GM12878 (cell line): ENCODE measurements at regions not wholly inside any gene's neighbourhood (a gene's known extent, or its start where the extent isn't known, plus 50 kb on each side); places are given as distances from the start of the nearest gene placed in this dataset.

Experiments
- ATAC-seq: fragments of 200-7000 bp; cut with Tn5 transposase; 3 replicates; pipeline ENCODE4 v1.9.1; 2020; ENCODE audit warnings: mild to moderate bottlenecking, moderate library complexity
- BruUV-seq: library from RNA; stranded (reverse); fragments of 400-500 nt; replicated peaks from 2 replicates; lab custom pipeline; 2021; lab: Mats Ljungman, UMichigan
- CTCF ChIA-PET: fragments of 300-600 bp; sonication (Branson Sonifier 250); formaldehyde crosslinking; extraction: SDS; loops from one replicate; lab custom pipeline; 2021; ENCODE audit warnings: inconsistent platforms; lab: Yijun Ruan, JAX
- POLR2A ChIA-PET: fragments of 350-600 bp; formaldehyde crosslinking; extraction: SDS; loops from one replicate; lab custom pipeline; 2021; ENCODE audit warnings: inconsistent platforms; lab: Charles Lee
- RAD21 ChIA-PET: fragments of 300-600 bp; sonication (Branson Sonifier 250); formaldehyde crosslinking; loops from one replicate; lab custom pipeline; 2023; ENCODE audit warnings: antibody characterized with exemption; ENCODE audit not compliant: unreplicated experiment; lab: Charles Lee
- SMC1A ChIA-PET: fragments of 300-600 bp; sonication (Branson Sonifier 250); formaldehyde crosslinking; loops from one replicate; lab custom pipeline; 2023; ENCODE audit not compliant: unreplicated experiment, uncharacterized antibody; lab: Charles Lee
- DNase-seq: peaks from one replicate; pipeline ENCODE4 v3.0.0-alpha.2; 2011; ENCODE audit warnings: low read depth, low spot score
- FAIRE-seq: peaks from 3 replicates; lab custom pipeline; 2011; peaks lifted over from hg19 to GRCh38; lab: Jason Lieb, UNC
- H2AFZ ChIP-seq: 2 replicates; pipeline ENCODE4 v1.6.0; 2011; ENCODE audit warnings: low read depth, low read length, control low read depth; ENCODE audit not compliant: control insufficient read depth
- H3K27ac ChIP-seq: 2 replicates; pipeline ENCODE4 v1.5.1; 2011; ENCODE audit warnings: control low read depth; ENCODE audit not compliant: control insufficient read depth, insufficient read depth
- H3K27me3 ChIP-seq, 2 experiments: replicated peaks in 1 of 2; 2 replicates each; pipeline versions ENCODE4 v1.6.0 to v1.6.1; 2011; ENCODE audit warnings: low read length in 1 of 2; ENCODE audit not compliant: control insufficient read depth in 2 of 2, insufficient read depth in 2 of 2
- H3K36me3 ChIP-seq, 2 experiments: 2 replicates each; pipeline ENCODE4 v1.5.1; 2011; ENCODE audit warnings: low read length in 1 of 2; ENCODE audit not compliant: control insufficient read depth in 2 of 2, insufficient read depth in 2 of 2
- H3K4me1 ChIP-seq: 2 replicates; pipeline ENCODE4 v1.6.1; 2011; ENCODE audit warnings: mild to moderate bottlenecking, low read length, moderate library complexity, mixed read lengths; ENCODE audit not compliant: control insufficient read depth, insufficient read depth
- H3K4me2 ChIP-seq: 2 replicates; pipeline ENCODE4 v1.6.0; 2011; ENCODE audit warnings: control low read depth; ENCODE audit not compliant: control insufficient read depth, insufficient read depth
- H3K4me3 ChIP-seq: fragments of 200-600 bp; sonication (generic); 2 replicates; pipeline ENCODE4 v1.5.1; 2016
- H3K79me2 ChIP-seq: 2 replicates; pipeline ENCODE4 v1.6.0; 2011; ENCODE audit warnings: low read length; ENCODE audit not compliant: control insufficient read depth, insufficient read depth
- H3K9ac ChIP-seq: 2 replicates; pipeline ENCODE4 v1.8.0; 2011; ENCODE audit warnings: low read length, control low read depth, mixed read lengths; ENCODE audit not compliant: control insufficient read depth, insufficient read depth
- H3K9me3 ChIP-seq: replicated peaks from 3 replicates; pipeline ENCODE4 v1.5.1; 2011; ENCODE audit warnings: mild to moderate bottlenecking, low read length; ENCODE audit not compliant: control insufficient read depth, insufficient read depth
- H4K20me1 ChIP-seq: 2 replicates; pipeline ENCODE4 v1.6.0; 2011; ENCODE audit not compliant: control insufficient read depth, insufficient read depth
- CEBPB ChIP-seq, 2 experiments: fragments of 150-350 bp in 1 of 2; IDR thresholded peaks; 2 replicates each; pipeline ENCODE4 v1.6.1; 2012 to 2014; ENCODE audit warnings: low read depth in 2 of 2, low read length in 2 of 2, borderline replicate concordance in 1 of 2, inconsistent platforms in 1 of 2
- CHD1 ChIP-seq: IDR thresholded peaks from 2 replicates; pipeline ENCODE4 v1.6.1; 2012; ENCODE audit warnings: low read depth, low read length, improper control_type of control experiment
- CHD2 ChIP-seq: IDR thresholded peaks from 2 replicates; pipeline ENCODE4 v1.6.1; 2011; ENCODE audit warnings: low read depth, low read length, improper control_type of control experiment, borderline replicate concordance
- ESRRA ChIP-seq: IDR thresholded peaks from 2 replicates; pipeline ENCODE4 v1.6.1; 2012; ENCODE audit warnings: mild to moderate bottlenecking, low read length, improper control_type of control experiment
- IRF4 ChIP-seq: IDR thresholded peaks from 2 replicates; pipeline ENCODE4 v1.6.1; 2011; ENCODE audit warnings: low read depth, low read length
- MEF2B ChIP-seq: fragments of 450-650 bp; IDR thresholded peaks from 2 replicates; pipeline ENCODE4 v1.6.1; 2018; ENCODE audit warnings: mild to moderate bottlenecking, moderate library complexity; ENCODE audit not compliant: partially characterized antibody, poor library complexity, severe bottlenecking
- MTA2 ChIP-seq: fragments of 450-650 bp; IDR thresholded peaks from 2 replicates; pipeline ENCODE4 v1.6.1; 2016; ENCODE audit warnings: low read depth, mild to moderate bottlenecking, moderate library complexity
- NFXL1 ChIP-seq: fragments of 450-650 bp; IDR thresholded peaks from 2 replicates; pipeline ENCODE4 v1.6.1; 2017; ENCODE audit warnings: antibody characterized with exemption, mild to moderate bottlenecking, borderline replicate concordance
- SIN3A ChIP-seq: IDR thresholded peaks from 2 replicates; pipeline ENCODE4 v1.6.1; 2012; ENCODE audit warnings: low read depth, low read length, improper control_type of control experiment
- SMC3 ChIP-seq: IDR thresholded peaks from 2 replicates; pipeline ENCODE4 v1.6.1; 2011; ENCODE audit warnings: low read length, improper control_type of control experiment, borderline replicate concordance
- TBL1XR1 ChIP-seq: IDR thresholded peaks from 2 replicates; pipeline ENCODE4 v1.6.1; 2012; ENCODE audit warnings: low read depth, low read length, improper control_type of control experiment
- TCF7 ChIP-seq: IDR thresholded peaks from 2 replicates; pipeline ENCODE4 v1.6.1; 2014; ENCODE audit warnings: antibody characterized with exemption, borderline replicate concordance
- ZZZ3 ChIP-seq: IDR thresholded peaks from 2 replicates; pipeline ENCODE4 v1.6.1; 2011; ENCODE audit warnings: low read depth; ENCODE audit not compliant: control insufficient read depth, insufficient read length
- WGBS: methylation state at CpG from one replicate; pipeline ENCODE4 v1.1.6; 2016; ENCODE audit warnings: low lambda C conversion rate; ENCODE audit not compliant: insufficient replicate concordance, insufficient coverage; ENCODE audit errors: missing lambda C conversion rate; 5-methylcytosine and 5-hydroxymethylcytosine counted together
- in situ Hi-C: fragments of 300-500 bp; cut with MboI; formaldehyde crosslinking; loops from 9 replicates; pipeline ENCODE4 v1.14.3; 2018; ENCODE audit warnings: mixed read lengths
- intact Hi-C: fragments of 100-400 bp; cut with micrococcal nuclease; formaldehyde crosslinking; loops from one replicate; pipeline ENCODE4 v1.14.2; 2022; ENCODE audit not compliant: unreplicated experiment
- TF ChIP-seq, protein P1 (sequence below): IDR thresholded peaks from 2 replicates; pipeline ENCODE4 v1.6.1; 2011; ENCODE audit warnings: borderline replicate concordance, low read depth, mild to moderate bottlenecking, moderate library complexity, low read length; ENCODE audit not compliant: insufficient read depth, poor library complexity, severe bottlenecking
- TF ChIP-seq, protein P2 (sequence below): IDR thresholded peaks from 2 replicates; pipeline ENCODE4 v1.6.1; 2011; ENCODE audit warnings: mild to moderate bottlenecking, low read depth, low read length, moderate library complexity; ENCODE audit not compliant: insufficient replicate concordance
- TF ChIP-seq, protein P3 (sequence below): fragments of 450-650 bp; IDR thresholded peaks from 2 replicates; pipeline ENCODE4 v1.6.1; 2017; ENCODE audit warnings: mild to moderate bottlenecking, moderate library complexity
- TF ChIP-seq, protein P4 (sequence below): IDR thresholded peaks from 2 replicates; pipeline ENCODE4 v1.6.1; 2012; ENCODE audit warnings: low read depth, low read length, improper control_type of control experiment
- TF ChIP-seq, protein P5 (sequence below): fragments of 450-650 bp; IDR thresholded peaks from 2 replicates; pipeline ENCODE4 v1.6.1; 2016; ENCODE audit warnings: mild to moderate bottlenecking

DNA sequence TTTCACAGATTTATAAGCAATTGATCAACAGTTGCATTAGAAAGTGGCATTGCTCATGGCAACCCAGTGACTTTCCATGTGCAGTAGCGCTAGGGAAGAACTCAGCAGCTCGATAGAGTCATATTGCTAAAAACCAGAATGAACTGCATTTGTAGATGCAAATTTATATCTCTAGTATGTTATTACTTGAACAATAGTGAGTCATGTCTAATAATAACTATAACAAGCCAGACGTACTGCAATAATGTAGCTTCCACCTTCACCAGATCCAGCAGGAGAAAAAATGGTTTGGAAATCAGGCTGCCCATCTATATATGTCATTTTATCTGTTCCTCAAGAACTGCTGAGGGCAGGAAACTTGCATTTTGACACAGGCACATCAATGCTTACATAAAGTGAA is 66.5 kb upstream of the FIGN start:
- no peak for FAIRE-seq
- 27% methylated on average over 3 of the region's 3 CpGs for WGBS
- CTCF ChIA-PET, result no interaction called here
- TF ChIP-seq TCF7 (no peak), ZZZ3 (no peak), MEF2B (no peak), TBL1XR1 (no peak), CHD2 (no peak), SMC3 (no peak), IRF4 (no peak), CHD1 (no peak), SIN3A (no peak), ESRRA (no peak), MTA2 (no peak), CEBPB (IDR thresholded peaks at IDR 0.05; ENCODE audit: borderline replicate concordance in 1 of 2, low read depth in 2 of 2, low read length in 2 of 2) (no peak), NFXL1 (no peak)
- TF ChIP-seq, protein P1, sequence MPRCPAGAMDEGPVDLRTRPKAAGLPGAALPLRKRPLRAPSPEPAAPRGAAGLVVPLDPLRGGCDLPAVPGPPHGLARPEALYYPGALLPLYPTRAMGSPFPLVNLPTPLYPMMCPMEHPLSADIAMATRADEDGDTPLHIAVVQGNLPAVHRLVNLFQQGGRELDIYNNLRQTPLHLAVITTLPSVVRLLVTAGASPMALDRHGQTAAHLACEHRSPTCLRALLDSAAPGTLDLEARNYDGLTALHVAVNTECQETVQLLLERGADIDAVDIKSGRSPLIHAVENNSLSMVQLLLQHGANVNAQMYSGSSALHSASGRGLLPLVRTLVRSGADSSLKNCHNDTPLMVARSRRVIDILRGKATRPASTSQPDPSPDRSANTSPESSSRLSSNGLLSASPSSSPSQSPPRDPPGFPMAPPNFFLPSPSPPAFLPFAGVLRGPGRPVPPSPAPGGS, result no peak
- TF ChIP-seq, protein P2, sequence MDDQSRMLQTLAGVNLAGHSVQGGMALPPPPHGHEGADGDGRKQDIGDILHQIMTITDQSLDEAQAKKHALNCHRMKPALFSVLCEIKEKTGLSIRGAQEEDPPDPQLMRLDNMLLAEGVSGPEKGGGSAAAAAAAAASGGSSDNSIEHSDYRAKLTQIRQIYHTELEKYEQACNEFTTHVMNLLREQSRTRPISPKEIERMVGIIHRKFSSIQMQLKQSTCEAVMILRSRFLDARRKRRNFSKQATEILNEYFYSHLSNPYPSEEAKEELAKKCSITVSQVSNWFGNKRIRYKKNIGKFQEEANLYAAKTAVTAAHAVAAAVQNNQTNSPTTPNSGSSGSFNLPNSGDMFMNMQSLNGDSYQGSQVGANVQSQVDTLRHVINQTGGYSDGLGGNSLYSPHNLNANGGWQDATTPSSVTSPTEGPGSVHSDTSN, result no peak
- TF ChIP-seq, protein P3, sequence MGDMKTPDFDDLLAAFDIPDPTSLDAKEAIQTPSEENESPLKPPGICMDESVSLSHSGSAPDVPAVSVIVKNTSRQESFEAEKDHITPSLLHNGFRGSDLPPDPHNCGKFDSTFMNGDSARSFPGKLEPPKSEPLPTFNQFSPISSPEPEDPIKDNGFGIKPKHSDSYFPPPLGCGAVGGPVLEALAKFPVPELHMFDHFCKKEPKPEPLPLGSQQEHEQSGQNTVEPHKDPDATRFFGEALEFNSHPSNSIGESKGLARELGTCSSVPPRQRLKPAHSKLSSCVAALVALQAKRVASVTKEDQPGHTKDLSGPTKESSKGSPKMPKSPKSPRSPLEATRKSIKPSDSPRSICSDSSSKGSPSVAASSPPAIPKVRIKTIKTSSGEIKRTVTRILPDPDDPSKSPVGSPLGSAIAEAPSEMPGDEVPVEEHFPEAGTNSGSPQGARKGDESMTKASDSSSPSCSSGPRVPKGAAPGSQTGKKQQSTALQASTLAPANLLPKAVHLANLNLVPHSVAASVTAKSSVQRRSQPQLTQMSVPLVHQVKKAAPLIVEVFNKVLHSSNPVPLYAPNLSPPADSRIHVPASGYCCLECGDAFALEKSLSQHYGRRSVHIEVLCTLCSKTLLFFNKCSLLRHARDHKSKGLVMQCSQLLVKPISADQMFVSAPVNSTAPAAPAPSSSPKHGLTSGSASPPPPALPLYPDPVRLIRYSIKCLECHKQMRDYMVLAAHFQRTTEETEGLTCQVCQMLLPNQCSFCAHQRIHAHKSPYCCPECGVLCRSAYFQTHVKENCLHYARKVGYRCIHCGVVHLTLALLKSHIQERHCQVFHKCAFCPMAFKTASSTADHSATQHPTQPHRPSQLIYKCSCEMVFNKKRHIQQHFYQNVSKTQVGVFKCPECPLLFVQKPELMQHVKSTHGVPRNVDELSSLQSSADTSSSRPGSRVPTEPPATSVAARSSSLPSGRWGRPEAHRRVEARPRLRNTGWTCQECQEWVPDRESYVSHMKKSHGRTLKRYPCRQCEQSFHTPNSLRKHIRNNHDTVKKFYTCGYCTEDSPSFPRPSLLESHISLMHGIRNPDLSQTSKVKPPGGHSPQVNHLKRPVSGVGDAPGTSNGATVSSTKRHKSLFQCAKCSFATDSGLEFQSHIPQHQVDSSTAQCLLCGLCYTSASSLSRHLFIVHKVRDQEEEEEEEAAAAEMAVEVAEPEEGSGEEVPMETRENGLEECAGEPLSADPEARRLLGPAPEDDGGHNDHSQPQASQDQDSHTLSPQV, result no peak
- TF ChIP-seq, protein P4, sequence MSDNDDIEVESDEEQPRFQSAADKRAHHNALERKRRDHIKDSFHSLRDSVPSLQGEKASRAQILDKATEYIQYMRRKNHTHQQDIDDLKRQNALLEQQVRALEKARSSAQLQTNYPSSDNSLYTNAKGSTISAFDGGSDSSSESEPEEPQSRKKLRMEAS, result no peak
- TF ChIP-seq, protein P5, sequence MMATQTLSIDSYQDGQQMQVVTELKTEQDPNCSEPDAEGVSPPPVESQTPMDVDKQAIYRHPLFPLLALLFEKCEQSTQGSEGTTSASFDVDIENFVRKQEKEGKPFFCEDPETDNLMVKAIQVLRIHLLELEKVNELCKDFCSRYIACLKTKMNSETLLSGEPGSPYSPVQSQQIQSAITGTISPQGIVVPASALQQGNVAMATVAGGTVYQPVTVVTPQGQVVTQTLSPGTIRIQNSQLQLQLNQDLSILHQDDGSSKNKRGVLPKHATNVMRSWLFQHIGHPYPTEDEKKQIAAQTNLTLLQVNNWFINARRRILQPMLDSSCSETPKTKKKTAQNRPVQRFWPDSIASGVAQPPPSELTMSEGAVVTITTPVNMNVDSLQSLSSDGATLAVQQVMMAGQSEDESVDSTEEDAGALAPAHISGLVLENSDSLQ, result no peak

More for the DNA sequence above, 66.5 kb upstream of the FIGN start:
- Histone ChIP-seq H4K20me1 (no peaks in the 10 kb centered on the region), H3K4me1 (no peaks in the 10 kb centered on the region), H3K27me3 (no peaks in the 10 kb centered on the region), H3K4me2 (no peak overlapping the region), H3K27ac (no peak overlapping the region), H3K79me2 (no peaks in the 10 kb centered on the region), H2AFZ (no peak overlapping the region), H3K9ac (no peak overlapping the region), H3K36me3 (no peaks in the 10 kb centered on the region), H3K4me3 (no peak overlapping the region), H3K9me3 (no peaks in the 10 kb centered on the region)
- SMC1A ChIA-PET, result no interaction called here
- no peak for ATAC-seq
- in situ Hi-C loops (no loop called here), intact Hi-C loops (no loop called here)
- BruUV-seq, result no TSS peak
- POLR2A ChIA-PET, result no interaction called here
- no peak for DNase-seq
- RAD21 ChIA-PET, result no interaction called here
